ENCODE measurements at regions not wholly inside any gene's neighbourhood (a gene's known extent, or its start where the extent isn't known, plus 50 kb on each side); places are given as distances from the start of the nearest gene placed in this dataset.

DNA sequence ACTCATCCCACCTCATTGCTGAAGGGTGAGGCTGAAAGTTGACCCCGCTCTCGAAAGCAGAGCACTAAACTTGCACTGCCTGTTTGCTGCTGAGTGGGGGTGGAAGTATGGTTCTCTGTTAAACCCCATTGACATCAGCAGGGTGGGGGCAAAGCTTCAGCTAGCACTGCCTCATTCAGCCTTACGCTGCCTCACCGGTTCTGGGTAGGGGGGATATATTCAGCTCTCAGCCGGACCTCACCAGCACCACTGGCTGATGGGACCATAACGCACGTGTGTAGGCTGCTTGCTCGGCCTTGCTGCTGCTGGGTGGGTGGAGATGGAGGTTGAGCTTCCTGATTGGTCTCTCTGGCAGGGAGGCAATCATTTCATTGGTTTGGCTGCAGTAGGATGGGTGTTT lies 265.7 kb upstream of the RTL1 start:
- in situ Hi-C loops (cut with HindIII; ENCODE audit: extremely low pct_ligation_motif_present, low pct_unique_long_range_greater_than_20kb): no loop called here
- CTCF ChIA-PET (ENCODE audit: low intra/inter-chr PET ratio, low total read pairs): no interaction called here
- POLR2A ChIA-PET: no interaction called here

DNA sequence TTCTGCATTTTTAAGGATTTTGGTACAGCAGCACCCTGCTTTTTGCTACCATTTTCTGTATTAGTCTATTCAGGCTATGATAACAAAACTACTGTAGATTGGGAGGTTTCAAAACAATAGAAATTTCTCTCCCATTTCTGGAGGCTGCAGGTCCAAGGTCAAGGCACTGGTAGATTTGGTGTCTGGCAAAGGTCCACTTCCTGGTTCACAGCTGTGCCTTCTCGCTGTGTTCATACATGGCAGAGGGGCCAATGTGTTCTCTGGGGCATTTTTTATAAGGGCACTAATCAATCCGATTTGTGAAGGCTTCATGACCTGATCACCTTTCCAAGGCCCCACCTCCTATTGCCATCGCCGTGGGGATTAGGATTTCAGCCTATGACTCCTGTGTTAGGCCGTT lies 268.1 kb upstream of the RTL1 start:
- no TSS peak for BruUV-seq (replicated peaks)
- H4K20me1 ChIP-seq (ENCODE audit: insufficient read depth, low read length): no peaks in the 10 kb centered on the region
- in situ Hi-C loops (cut with HindIII; ENCODE audit: extremely low pct_ligation_motif_present, low pct_unique_long_range_greater_than_20kb): no loop called here
- ATAC-seq: no peak
- H3K9me3 ChIP-seq (ENCODE audit: low read length): peaks cover 12% of the 10 kb centered on the region
- DNase-seq (ENCODE audit: low spot score): no peak
- no peaks in the 10 kb centered on the region for H3K36me3 ChIP-seq (replicated peaks in 1 of 2; ENCODE audit: control insufficient read depth in 1 of 2, insufficient read depth in 2 of 2, low read length in 2 of 2)
- 60% methylated on average over 5 of the region's 5 CpGs for WGBS (ENCODE audit: low lambda C conversion rate)
- no peak overlapping the region for H3K9ac ChIP-seq (ENCODE audit: insufficient read depth, low read depth, low read length)
- H3K4me3 ChIP-seq (replicated peaks in 1 of 3; ENCODE audit: insufficient read depth in 1 of 3, low read depth in 2 of 3, low read length in 3 of 3): no peak overlapping the region
- no peak overlapping the region for H3K27ac ChIP-seq (ENCODE audit: extremely low read length, insufficient read depth, low read length)
- H3K27me3 ChIP-seq (ENCODE audit: control insufficient read depth in 1 of 2, insufficient read depth in 2 of 2, low read length in 2 of 2): peaks cover 0 to 24% of the 10 kb centered on the region in 2 experiments; a peak in 4 of 5 replicates
- H2AFZ ChIP-seq (ENCODE audit: low read length): no peak overlapping the region
- no peaks in the 10 kb centered on the region for H3K79me2 ChIP-seq (ENCODE audit: insufficient read depth, low read length)
- intact Hi-C loops (cut with micrococcal nuclease; ENCODE audit: unreplicated experiment): no loop called here
- FAIRE-seq: no peak
- H3K4me2 ChIP-seq (ENCODE audit: low read depth, low read length): no peak overlapping the region
- POLR2A ChIA-PET: no interaction called here
- no peaks in the 10 kb centered on the region for H3K4me1 ChIP-seq (ENCODE audit: insufficient read depth, low read length)
- CTCF ChIA-PET (ENCODE audit: low intra/inter-chr PET ratio, low total read pairs): no interaction called here
- TF ChIP-seq CREM (IDR thresholded peaks at IDR 0.05): no peak
- no peak for TF ChIP-seq CREM (CRISPR knock-in tag; IDR thresholded peaks at IDR 0.05)
- TF ChIP-seq ZSCAN30 (CRISPR knock-in tag; IDR thresholded peaks at IDR 0.05): no peak
- TF ChIP-seq ZKSCAN1 (IDR thresholded peaks at IDR 0.05; ENCODE audit: low read length): no peak
- TF ChIP-seq CCDC6 (CRISPR knock-in tag; IDR thresholded peaks at IDR 0.05): no peak
- no peak for TF ChIP-seq TGIF2 (CRISPR knock-in tag; IDR thresholded peaks at IDR 0.05)
- TF ChIP-seq SNAI1 (CRISPR knock-in tag; IDR thresholded peaks at IDR 0.05; ENCODE audit: borderline replicate concordance): no peak
- no peak for TF ChIP-seq AGO1 (IDR thresholded peaks at IDR 0.05; ENCODE audit: low read depth, low read length, poor library complexity, severe bottlenecking)
- TF ChIP-seq STAG1 (CRISPR knock-in tag; IDR thresholded peaks at IDR 0.05): no peak
- TF ChIP-seq ZNF484 (CRISPR knock-in tag; IDR thresholded peaks at IDR 0.05; ENCODE audit: borderline replicate concordance, low read depth): no peak
- TF ChIP-seq ZNF180 (CRISPR knock-in tag; IDR thresholded peaks at IDR 0.05; ENCODE audit: borderline replicate concordance, low read depth): no peak
- TF ChIP-seq GPN1 (CRISPR knock-in tag; IDR thresholded peaks at IDR 0.05; ENCODE audit: borderline replicate concordance): no peak
- TF ChIP-seq, protein P1, sequence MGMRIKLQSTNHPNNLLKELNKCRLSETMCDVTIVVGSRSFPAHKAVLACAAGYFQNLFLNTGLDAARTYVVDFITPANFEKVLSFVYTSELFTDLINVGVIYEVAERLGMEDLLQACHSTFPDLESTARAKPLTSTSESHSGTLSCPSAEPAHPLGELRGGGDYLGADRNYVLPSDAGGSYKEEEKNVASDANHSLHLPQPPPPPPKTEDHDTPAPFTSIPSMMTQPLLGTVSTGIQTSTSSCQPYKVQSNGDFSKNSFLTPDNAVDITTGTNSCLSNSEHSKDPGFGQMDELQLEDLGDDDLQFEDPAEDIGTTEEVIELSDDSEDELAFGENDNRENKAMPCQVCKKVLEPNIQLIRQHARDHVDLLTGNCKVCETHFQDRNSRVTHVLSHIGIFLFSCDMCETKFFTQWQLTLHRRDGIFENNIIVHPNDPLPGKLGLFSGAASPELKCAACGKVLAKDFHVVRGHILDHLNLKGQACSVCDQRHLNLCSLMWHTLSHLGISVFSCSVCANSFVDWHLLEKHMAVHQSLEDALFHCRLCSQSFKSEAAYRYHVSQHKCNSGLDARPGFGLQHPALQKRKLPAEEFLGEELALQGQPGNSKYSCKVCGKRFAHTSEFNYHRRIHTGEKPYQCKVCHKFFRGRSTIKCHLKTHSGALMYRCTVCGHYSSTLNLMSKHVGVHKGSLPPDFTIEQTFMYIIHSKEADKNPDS (CRISPR knock-in tag; IDR thresholded peaks at IDR 0.05): no peak

More for the DNA sequence above, 265.7 kb upstream of the RTL1 start:
- Histone ChIP-seq H4K20me1 (ENCODE audit: insufficient read depth, low read length) (no peaks in the 10 kb centered on the region), H3K9ac (ENCODE audit: insufficient read depth, low read depth, low read length) (no peak overlapping the region), H3K4me2 (ENCODE audit: low read depth, low read length) (no peak overlapping the region), H2AFZ (ENCODE audit: low read length) (no peak overlapping the region), H3K27ac (ENCODE audit: extremely low read length, insufficient read depth, low read length) (no peak overlapping the region), H3K36me3 (replicated peaks in 1 of 2; ENCODE audit: control insufficient read depth in 1 of 2, insufficient read depth in 2 of 2, low read length in 2 of 2) (no peaks in the 10 kb centered on the region), H3K4me3 (replicated peaks in 1 of 3; ENCODE audit: insufficient read depth in 1 of 3, low read depth in 2 of 3, low read length in 3 of 3) (no peak overlapping the region), H3K4me1 (ENCODE audit: insufficient read depth, low read length) (no peaks in the 10 kb centered on the region), H3K9me3 (ENCODE audit: low read length) (peaks cover 12% of the 10 kb centered on the region), H3K79me2 (ENCODE audit: insufficient read depth, low read length) (no peaks in the 10 kb centered on the region), H3K27me3 (ENCODE audit: control insufficient read depth in 1 of 2, insufficient read depth in 2 of 2, low read length in 2 of 2) (peaks cover 0 to 9% of the 10 kb centered on the region in 2 experiments; a peak in 3 of 5 replicates)
- no peak for TF ChIP-seq EEA1 (CRISPR knock-in tag; IDR thresholded peaks at IDR 0.05; ENCODE audit: borderline replicate concordance)
- no peak for TF ChIP-seq ZNF674 (CRISPR knock-in tag; IDR thresholded peaks at IDR 0.05; ENCODE audit: low read depth)
- TF ChIP-seq ETV6 (CRISPR knock-in tag; conservative IDR thresholded peaks at IDR 0.05): no peak
- TF ChIP-seq, protein P2, sequence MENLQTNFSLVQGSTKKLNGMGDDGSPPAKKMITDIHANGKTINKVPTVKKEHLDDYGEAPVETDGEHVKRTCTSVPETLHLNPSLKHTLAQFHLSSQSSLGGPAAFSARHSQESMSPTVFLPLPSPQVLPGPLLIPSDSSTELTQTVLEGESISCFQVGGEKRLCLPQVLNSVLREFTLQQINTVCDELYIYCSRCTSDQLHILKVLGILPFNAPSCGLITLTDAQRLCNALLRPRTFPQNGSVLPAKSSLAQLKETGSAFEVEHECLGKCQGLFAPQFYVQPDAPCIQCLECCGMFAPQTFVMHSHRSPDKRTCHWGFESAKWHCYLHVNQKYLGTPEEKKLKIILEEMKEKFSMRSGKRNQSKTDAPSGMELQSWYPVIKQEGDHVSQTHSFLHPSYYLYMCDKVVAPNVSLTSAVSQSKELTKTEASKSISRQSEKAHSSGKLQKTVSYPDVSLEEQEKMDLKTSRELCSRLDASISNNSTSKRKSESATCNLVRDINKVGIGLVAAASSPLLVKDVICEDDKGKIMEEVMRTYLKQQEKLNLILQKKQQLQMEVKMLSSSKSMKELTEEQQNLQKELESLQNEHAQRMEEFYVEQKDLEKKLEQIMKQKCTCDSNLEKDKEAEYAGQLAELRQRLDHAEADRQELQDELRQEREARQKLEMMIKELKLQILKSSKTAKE (CRISPR knock-in tag; IDR thresholded peaks at IDR 0.05; ENCODE audit: borderline replicate concordance): no peak
- TF ChIP-seq MAFG (CRISPR knock-in tag; IDR thresholded peaks at IDR 0.05): no peak
- TF ChIP-seq ATRX (CRISPR knock-in tag; IDR thresholded peaks at IDR 0.05; ENCODE audit: borderline replicate concordance): no peak
- no peak for TF ChIP-seq PCBP2 (optimal IDR thresholded peaks at IDR 0.05; ENCODE audit: low read depth, low read length, poor library complexity, severe bottlenecking)
- no peak for TF ChIP-seq HOXD1 (CRISPR knock-in tag; IDR thresholded peaks at IDR 0.05)
- TF ChIP-seq IKZF1 (IDR thresholded peaks at IDR 0.05): no peak
- intact Hi-C loops (cut with micrococcal nuclease; ENCODE audit: unreplicated experiment): no loop called here
- no peak for FAIRE-seq
- no peak for DNase-seq (ENCODE audit: low spot score)
- no TSS peak for BruUV-seq (replicated peaks)
- no peak for ATAC-seq
- whole genome bisulfite sequencing (ENCODE audit: low lambda C conversion rate): 48% methylated on average over 7 of the region's 8 CpGs
